Esophagus muscularis mucosa (tissue), 4 donors: ENCODE measurements at regions not wholly inside any gene's neighbourhood (a gene's known extent, or its start where the extent isn't known, plus 50 kb on each side); places are given as distances from the start of the nearest gene placed in this dataset.

ENCODE experiments used
- DNase-seq: peaks from one replicate; pipeline ENCODE4 v3.0.0-alpha.2; 2017; ENCODE audit errors: extremely low spot score
- H3K27ac ChIP-seq, 4 donors: fragments of 200-600 bp; sonication (generic); replicated peaks in 1 of 4; 1 replicate in 3 of 4; 2 replicates in 1 of 4; pipeline ENCODE4 v1.5.1; 2016 to 2019; ENCODE audit warnings: mild to moderate bottlenecking in 1 of 4
- H3K27me3 ChIP-seq, 4 donors: fragments of 200-600 bp; sonication (generic); one replicate each; pipeline versions ENCODE4 v1.5.1 to v1.6.0; 2016 to 2019
- H3K36me3 ChIP-seq, 4 donors: fragments of 200-600 bp; sonication (generic); one replicate each; pipeline ENCODE4 v1.5.1; 2016 to 2019
- H3K4me1 ChIP-seq, 4 donors: fragments of 200-600 bp; sonication (generic); one replicate each; pipeline ENCODE4 v1.5.1; 2016 to 2019
- H3K4me3 ChIP-seq, 4 donors: fragments of 200-600 bp; sonication (generic); 1 replicate in 2 of 4; 2 replicates in 2 of 4; pipeline ENCODE4 v1.5.1; 2016 to 2019; ENCODE audit warnings: mild to moderate bottlenecking in 4 of 4, moderate library complexity in 1 of 4
- H3K9me3 ChIP-seq, 4 donors: fragments of 200-600 bp; sonication (generic); 1 replicate in 3 of 4; 2 replicates in 1 of 4; pipeline ENCODE4 v1.5.1; 2016 to 2019
- CTCF ChIP-seq, 3 experiments: fragments of 200-600 bp in 2 of 3; fragments of 450-650 bp in 1 of 3; sonication (generic) in 2 of 3; IDR thresholded peaks; one replicate each; pipeline ENCODE4 v1.5.1; 2017 to 2019; ENCODE audit warnings: antibody characterized with exemption in 3 of 3, mild to moderate bottlenecking in 2 of 3, moderate library complexity in 1 of 3
- EP300 ChIP-seq: sonication (generic); formaldehyde crosslinking; IDR thresholded peaks from one replicate; pipeline ENCODE4 v1.6.1; 2017; ENCODE audit warnings: antibody characterized with exemption
- POLR2A ChIP-seq: fragments of 450-650 bp; IDR thresholded peaks from one replicate; pipeline ENCODE4 v1.6.1; 2017; ENCODE audit warnings: antibody characterized with exemption, moderate library complexity, mild to moderate bottlenecking, low read depth
- POLR2AphosphoS5 ChIP-seq, 2 donors: sonication (generic); formaldehyde crosslinking; IDR thresholded peaks; one replicate each; pipeline ENCODE4 v1.6.1; 2017; ENCODE audit warnings: antibody characterized with exemption in 2 of 2
- WGBS: methylation state at CpG from one replicate; pipeline ENCODE4 v1.1.5; 2018; 5-methylcytosine and 5-hydroxymethylcytosine counted together
- intact Hi-C: fragments of 100-400 bp; cut with DNase I; formaldehyde crosslinking; loops from one replicate; pipeline ENCODE4 v1.15.1; 2023

GRCh38 chr15:31561156-31561555 is 234.5 kb downstream of the KLF13 start:
- peak; percentile 55 for DNase-seq
- Histone ChIP-seq H3K4me1 (no peaks in the 10 kb centered on the region), H3K9me3 (no peaks in the 10 kb centered on the region), H3K27ac (no peak overlapping the region), H3K4me3 (no peak overlapping the region), H3K36me3 (peaks cover 0 to 12% (median 2%) of the 10 kb centered on the region in 4 donors), H3K27me3 (no peaks in the 10 kb centered on the region)
- WGBS, result 89% methylated on average over 7 of the region's 7 CpGs
- TF ChIP-seq CTCF (IDR thresholded peaks at IDR 0.05) (no peak), POLR2AphosphoS5 (IDR thresholded peaks at IDR 0.05) (no peak), POLR2A (no peak)
- intact Hi-C loops, result no loop called here

GRCh38 chr15:31563001-31563400 is 236.4 kb downstream of the KLF13 start:
- TF ChIP-seq POLR2AphosphoS5 (IDR thresholded peaks at IDR 0.05) (no peak), EP300 (no peak), POLR2A (no peak), CTCF (IDR thresholded peaks at IDR 0.05) (no peak)
- Histone ChIP-seq H3K4me1 (no peaks in the 10 kb centered on the region), H3K36me3 (peaks cover 0 to 8% (median 2%) of the 10 kb centered on the region in 4 donors), H3K27ac (no peak overlapping the region), H3K27me3 (no peaks in the 10 kb centered on the region), H3K9me3 (peaks cover 0 to 10% (median 0%) of the 10 kb centered on the region in 4 donors), H3K4me3 (no peak overlapping the region)
- intact Hi-C loops, result no loop called here
- WGBS, result 96% methylated on average over 5 of the region's 5 CpGs
- no peak for DNase-seq

GRCh38 chr15:31563421-31563820 is 236.8 kb downstream of the KLF13 start:
- peaks cover 0 to 12% (median 2%) of the 10 kb centered on the region in 4 donors for H3K36me3 ChIP-seq
- no peak overlapping the region for H3K27ac ChIP-seq
- H3K9me3 ChIP-seq, result peaks cover 0 to 10% (median 0%) of the 10 kb centered on the region in 4 donors
- intact Hi-C loops, result no loop called here
- WGBS, result 90% methylated on average over 3 of the region's 3 CpGs
- no peaks in the 10 kb centered on the region for H3K4me1 ChIP-seq
- H3K27me3 ChIP-seq, result no peaks in the 10 kb centered on the region
- H3K4me3 ChIP-seq, result no peak overlapping the region
- DNase-seq, result peak; percentile 89
- TF ChIP-seq CTCF (IDR thresholded peaks at IDR 0.05), result no peak
- TF ChIP-seq POLR2A, result no peak
- no peak for TF ChIP-seq EP300
- no peak for TF ChIP-seq POLR2AphosphoS5 (IDR thresholded peaks at IDR 0.05)

- Histone ChIP-seq H3K9me3 (peaks cover 0 to 10% (median 0%) of the 10 kb centered on the region in 4 donors), H3K4me1 (no peaks in the 10 kb centered on the region), H3K36me3 (peaks cover 0 to 26% (median 10%) of the 10 kb centered on the region in 4 donors), H3K4me3 (no peak overlapping the region), H3K27ac (no peak overlapping the region), H3K27me3 (no peaks in the 10 kb centered on the region)
- TF ChIP-seq EP300 (no peak), POLR2A (no peak), CTCF (IDR thresholded peaks at IDR 0.05) (no peak), POLR2AphosphoS5 (IDR thresholded peaks at IDR 0.05) (no peak)
- 73% methylated on average over 2 of the region's 2 CpGs for WGBS
- DNase-seq, result peak; percentile 89
- intact Hi-C loops, result no loop called here
Observed at GRCh38 chr15:31567861-31568260, 241.2 kb downstream of the KLF13 start.

- Histone ChIP-seq H3K27me3 (no peaks in the 10 kb centered on the region), H3K27ac (no peak overlapping the region), H3K36me3 (peaks cover 0 to 26% (median 10%) of the 10 kb centered on the region in 4 donors), H3K4me1 (no peaks in the 10 kb centered on the region), H3K9me3 (peaks cover 0 to 10% (median 0%) of the 10 kb centered on the region in 4 donors), H3K4me3 (no peak overlapping the region)
- TF ChIP-seq EP300 (no peak), POLR2AphosphoS5 (IDR thresholded peaks at IDR 0.05) (no peak), POLR2A (no peak), CTCF (IDR thresholded peaks at IDR 0.05) (no peak)
- WGBS, result 96% methylated on average over 14 of the region's 17 CpGs
- no peak for DNase-seq
- intact Hi-C loops, result no loop called here
Observed at GRCh38 chr15:31569836-31570235, 243.2 kb downstream of the KLF13 start.
